HG02623 (cell line): ENCODE measurements at regions not wholly inside any gene's neighbourhood (a gene's known extent, or its start where the extent isn't known, plus 50 kb on each side); places are given as distances from the start of the nearest gene placed in this dataset.

Experiments
- ATAC-seq: cut with Tn5 transposase; IDR thresholded peaks from one replicate; pipeline ENCODE4 v1.9.1; 2021; ENCODE audit warnings: moderate library complexity; ENCODE audit not compliant: unreplicated experiment

GRCh38 chr3:162170581-162170980 is 674.0 kb downstream of the OTOL1 start:
- peak; percentile 52 for ATAC-seq

GRCh38 chr3:162171970-162172369 is 675.4 kb downstream of the OTOL1 start:
- no peak for ATAC-seq

- no peak for ATAC-seq
Observed at GRCh38 chr3:162175145-162175544, 678.5 kb downstream of the OTOL1 start.

GRCh38 chr3:162175878-162176277 is 679.3 kb downstream of the OTOL1 start:
- ATAC-seq = no peak

- no peak for ATAC-seq
Observed at GRCh38 chr3:162183440-162183839, 686.8 kb downstream of the OTOL1 start.

- no peak for ATAC-seq
Observed at GRCh38 chr3:162192340-162193029, 695.9 kb downstream of the OTOL1 start.

- ATAC-seq = no peak
Observed at GRCh38 chr3:162193148-162194095, 696.8 kb downstream of the OTOL1 start.

GRCh38 chr3:162195147-162195546 is 698.5 kb downstream of the OTOL1 start:
- no peak for ATAC-seq

GRCh38 chr3:162196964-162197363 is 700.4 kb downstream of the OTOL1 start:
- no peak for ATAC-seq

- no peak for ATAC-seq
Observed at GRCh38 chr3:162200836-162201235, 704.2 kb downstream of the OTOL1 start.

- no peak for ATAC-seq
Observed at GRCh38 chr3:162206648-162207047, 710.0 kb downstream of the OTOL1 start.

- no peak for ATAC-seq
Observed at GRCh38 chr3:162211470-162211869, 714.9 kb downstream of the OTOL1 start.

- ATAC-seq = no peak
Observed at GRCh38 chr3:162213196-162213595, 716.6 kb downstream of the OTOL1 start.

GRCh38 chr3:162213956-162214355 is 717.3 kb downstream of the OTOL1 start:
- ATAC-seq = no peak

- no peak for ATAC-seq
Observed at GRCh38 chr3:162217647-162218046, 721.0 kb downstream of the OTOL1 start.

GRCh38 chr3:162218479-162218878 is 721.9 kb downstream of the OTOL1 start:
- no peak for ATAC-seq

- ATAC-seq = no peak
Observed at GRCh38 chr3:162224746-162225145, 728.1 kb downstream of the OTOL1 start.

- ATAC-seq = no peak
Observed at GRCh38 chr3:162236949-162237348, 740.3 kb downstream of the OTOL1 start.

- ATAC-seq = no peak
Observed at GRCh38 chr3:162250782-162251181, 754.2 kb downstream of the OTOL1 start.

- ATAC-seq = no peak
Observed at GRCh38 chr3:162262129-162262528, 765.5 kb downstream of the OTOL1 start.

GRCh38 chr3:162263596-162263995 is 767.0 kb downstream of the OTOL1 start:
- no peak for ATAC-seq
